ENCODE measurements at regions not wholly inside any gene's neighbourhood (a gene's known extent, or its start where the extent isn't known, plus 50 kb on each side); places are given as distances from the start of the nearest gene placed in this dataset.

GRCh38 chr9:86517475-86517874 is 163.3 kb upstream of the TUT7 start:
- DNase-seq, result no peak

GRCh38 chr9:86516564-86516963 is 162.4 kb upstream of the TUT7 start:
- no peak for DNase-seq

- no peak for DNase-seq
Observed at GRCh38 chr9:86515221-86515620, 161.0 kb upstream of the TUT7 start.

GRCh38 chr9:86513429-86513828 is 159.2 kb upstream of the TUT7 start:
- DNase-seq, result no peak

GRCh38 chr9:86512929-86513328 is 158.7 kb upstream of the TUT7 start:
- DNase-seq, result no peak

GRCh38 chr9:86511614-86512360 is 157.6 kb upstream of the TUT7 start:
- no peak for DNase-seq

GRCh38 chr9:86508208-86508903 is 154.1 kb upstream of the TUT7 start:
- no peak for DNase-seq

GRCh38 chr9:86507212-86507630 is 153.0 kb upstream of the TUT7 start:
- peak; percentile 57 for DNase-seq

- no peak for DNase-seq
Observed at GRCh38 chr9:86503942-86504341, 149.7 kb upstream of the TUT7 start.

- no peak for DNase-seq
Observed at GRCh38 chr9:86503314-86503713, 149.1 kb upstream of the TUT7 start.

GRCh38 chr9:86500667-86501435 is 146.6 kb upstream of the TUT7 start:
- DNase-seq, result no peak

- no peak for DNase-seq
Observed at GRCh38 chr9:86500031-86500430, 145.8 kb upstream of the TUT7 start.

- DNase-seq, result no peak
Observed at GRCh38 chr9:86494644-86495111, 140.5 kb upstream of the TUT7 start.

- DNase-seq, result no peak
Observed at GRCh38 chr9:86491468-86492266, 137.5 kb upstream of the TUT7 start.

GRCh38 chr9:86488794-86489193 is 134.6 kb upstream of the TUT7 start:
- DNase-seq, result no peak

- DNase-seq, result no peak
Observed at GRCh38 chr9:86488345-86488744, 134.1 kb upstream of the TUT7 start.

GRCh38 chr9:86487838-86488233 is 133.6 kb upstream of the TUT7 start:
- DNase-seq, result no peak

GRCh38 chr9:86486891-86487837 is 133.0 kb upstream of the TUT7 start:
- peak; percentile 75 for DNase-seq

GRCh38 chr9:86485359-86485758 is 131.1 kb upstream of the TUT7 start:
- no peak for DNase-seq

- DNase-seq, result no peak
Observed at GRCh38 chr9:86483496-86483895, 129.3 kb upstream of the TUT7 start.

GRCh38 chr9:86481466-86481865 is 127.3 kb upstream of the TUT7 start:
- no peak for DNase-seq
